GM12878 (cell line): ENCODE measurements at regions not wholly inside any gene's neighbourhood (a gene's known extent, or its start where the extent isn't known, plus 50 kb on each side); places are given as distances from the start of the nearest gene placed in this dataset.

Experiments
- ATAC-seq: fragments of 200-7000 bp; cut with Tn5 transposase; 3 replicates; pipeline ENCODE4 v1.9.1; 2020; ENCODE audit warnings: mild to moderate bottlenecking, moderate library complexity
- BruUV-seq: library from RNA; stranded (reverse); fragments of 400-500 nt; replicated peaks from 2 replicates; lab custom pipeline; 2021; lab: Mats Ljungman, UMichigan
- CTCF ChIA-PET: fragments of 300-600 bp; sonication (Branson Sonifier 250); formaldehyde crosslinking; extraction: SDS; loops from one replicate; lab custom pipeline; 2021; ENCODE audit warnings: inconsistent platforms; lab: Yijun Ruan, JAX
- POLR2A ChIA-PET: fragments of 350-600 bp; formaldehyde crosslinking; extraction: SDS; loops from one replicate; lab custom pipeline; 2021; ENCODE audit warnings: inconsistent platforms; lab: Charles Lee
- RAD21 ChIA-PET: fragments of 300-600 bp; sonication (Branson Sonifier 250); formaldehyde crosslinking; loops from one replicate; lab custom pipeline; 2023; ENCODE audit warnings: antibody characterized with exemption; ENCODE audit not compliant: unreplicated experiment; lab: Charles Lee
- SMC1A ChIA-PET: fragments of 300-600 bp; sonication (Branson Sonifier 250); formaldehyde crosslinking; loops from one replicate; lab custom pipeline; 2023; ENCODE audit not compliant: unreplicated experiment, uncharacterized antibody; lab: Charles Lee
- DNase-seq: peaks from one replicate; pipeline ENCODE4 v3.0.0-alpha.2; 2011; ENCODE audit warnings: low read depth, low spot score
- FAIRE-seq: peaks from 3 replicates; lab custom pipeline; 2011; peaks lifted over from hg19 to GRCh38; lab: Jason Lieb, UNC
- H2AFZ ChIP-seq: 2 replicates; pipeline ENCODE4 v1.6.0; 2011; ENCODE audit warnings: low read depth, low read length, control low read depth; ENCODE audit not compliant: control insufficient read depth
- H3K27ac ChIP-seq: 2 replicates; pipeline ENCODE4 v1.5.1; 2011; ENCODE audit warnings: control low read depth; ENCODE audit not compliant: control insufficient read depth, insufficient read depth
- H3K27me3 ChIP-seq, 2 experiments: replicated peaks in 1 of 2; 2 replicates each; pipeline versions ENCODE4 v1.6.0 to v1.6.1; 2011; ENCODE audit warnings: low read length in 1 of 2; ENCODE audit not compliant: control insufficient read depth in 2 of 2, insufficient read depth in 2 of 2
- H3K36me3 ChIP-seq, 2 experiments: 2 replicates each; pipeline ENCODE4 v1.5.1; 2011; ENCODE audit warnings: low read length in 1 of 2; ENCODE audit not compliant: control insufficient read depth in 2 of 2, insufficient read depth in 2 of 2
- H3K4me1 ChIP-seq: 2 replicates; pipeline ENCODE4 v1.6.1; 2011; ENCODE audit warnings: mild to moderate bottlenecking, low read length, moderate library complexity, mixed read lengths; ENCODE audit not compliant: control insufficient read depth, insufficient read depth
- H3K4me2 ChIP-seq: 2 replicates; pipeline ENCODE4 v1.6.0; 2011; ENCODE audit warnings: control low read depth; ENCODE audit not compliant: control insufficient read depth, insufficient read depth
- H3K4me3 ChIP-seq: fragments of 200-600 bp; sonication (generic); 2 replicates; pipeline ENCODE4 v1.5.1; 2016
- H3K79me2 ChIP-seq: 2 replicates; pipeline ENCODE4 v1.6.0; 2011; ENCODE audit warnings: low read length; ENCODE audit not compliant: control insufficient read depth, insufficient read depth
- H3K9ac ChIP-seq: 2 replicates; pipeline ENCODE4 v1.8.0; 2011; ENCODE audit warnings: low read length, control low read depth, mixed read lengths; ENCODE audit not compliant: control insufficient read depth, insufficient read depth
- H3K9me3 ChIP-seq: replicated peaks from 3 replicates; pipeline ENCODE4 v1.5.1; 2011; ENCODE audit warnings: mild to moderate bottlenecking, low read length; ENCODE audit not compliant: control insufficient read depth, insufficient read depth
- H4K20me1 ChIP-seq: 2 replicates; pipeline ENCODE4 v1.6.0; 2011; ENCODE audit not compliant: control insufficient read depth, insufficient read depth
- CEBPB ChIP-seq, 2 experiments: fragments of 150-350 bp in 1 of 2; IDR thresholded peaks; 2 replicates each; pipeline ENCODE4 v1.6.1; 2012 to 2014; ENCODE audit warnings: low read depth in 2 of 2, low read length in 2 of 2, borderline replicate concordance in 1 of 2, inconsistent platforms in 1 of 2
- ETV6 ChIP-seq, 2 experiments: fragments of 450-650 bp in 1 of 2; IDR thresholded peaks in 1 of 2; conservative IDR thresholded peaks in 1 of 2; 2 replicates each; pipeline ENCODE4 v1.6.1; 2014; ENCODE audit warnings: antibody characterized with exemption in 1 of 2, borderline replicate concordance in 1 of 2, low read depth in 1 of 2, mild to moderate bottlenecking in 1 of 2, moderate library complexity in 1 of 2
- IRF5 ChIP-seq: fragments of 450-650 bp; IDR thresholded peaks from 2 replicates; pipeline ENCODE4 v1.6.1; 2017; ENCODE audit warnings: borderline replicate concordance
- MEF2B ChIP-seq: fragments of 450-650 bp; IDR thresholded peaks from 2 replicates; pipeline ENCODE4 v1.6.1; 2018; ENCODE audit warnings: mild to moderate bottlenecking, moderate library complexity; ENCODE audit not compliant: partially characterized antibody, poor library complexity, severe bottlenecking
- MTA2 ChIP-seq: fragments of 450-650 bp; IDR thresholded peaks from 2 replicates; pipeline ENCODE4 v1.6.1; 2016; ENCODE audit warnings: low read depth, mild to moderate bottlenecking, moderate library complexity
- MXI1 ChIP-seq: fragments of 150-350 bp; IDR thresholded peaks from 2 replicates; pipeline ENCODE4 v1.6.1; 2011; ENCODE audit warnings: low read depth, mild to moderate bottlenecking, inconsistent platforms, low read length, improper control_type of control experiment
- NBN ChIP-seq: fragments of 450-650 bp; IDR thresholded peaks from 2 replicates; pipeline ENCODE4 v1.6.1; 2016
- NR2C2 ChIP-seq: IDR thresholded peaks from 2 replicates; pipeline ENCODE4 v1.6.1; 2011; ENCODE audit warnings: borderline replicate concordance, low read depth; ENCODE audit not compliant: control insufficient read depth, insufficient read length
- POLR2A ChIP-seq: IDR thresholded peaks from 2 replicates; pipeline ENCODE4 v1.6.1; 2011; ENCODE audit warnings: low read depth, mild to moderate bottlenecking, low read length
- RUNX3 ChIP-seq: IDR thresholded peaks from 2 replicates; pipeline ENCODE4 v1.6.1; 2012; ENCODE audit warnings: low read length, inconsistent platforms
- TCF3 ChIP-seq: IDR thresholded peaks from 2 replicates; pipeline ENCODE4 v1.6.1; 2012; ENCODE audit warnings: low read depth, mild to moderate bottlenecking, low read length, borderline replicate concordance; ENCODE audit not compliant: insufficient read depth
- ZNF622 ChIP-seq: fragments of 450-650 bp; IDR thresholded peaks from 2 replicates; pipeline ENCODE4 v1.6.1; 2017; ENCODE audit warnings: mild to moderate bottlenecking, inconsistent platforms
- ZNF687 ChIP-seq: fragments of 450-650 bp; IDR thresholded peaks from 2 replicates; pipeline ENCODE4 v1.6.1; 2017; ENCODE audit warnings: mild to moderate bottlenecking, moderate library complexity
- in situ Hi-C: fragments of 300-500 bp; cut with MboI; formaldehyde crosslinking; loops from 9 replicates; pipeline ENCODE4 v1.14.3; 2018; ENCODE audit warnings: mixed read lengths
- intact Hi-C: fragments of 100-400 bp; cut with micrococcal nuclease; formaldehyde crosslinking; loops from one replicate; pipeline ENCODE4 v1.14.2; 2022; ENCODE audit not compliant: unreplicated experiment
- TF ChIP-seq, protein P1 (sequence below): IDR thresholded peaks from 2 replicates; pipeline ENCODE4 v1.6.1; 2011; ENCODE audit warnings: borderline replicate concordance, low read depth, mild to moderate bottlenecking, moderate library complexity, mixed read lengths, low read length; ENCODE audit not compliant: insufficient read depth; ENCODE audit errors: extremely low read length

DNA sequence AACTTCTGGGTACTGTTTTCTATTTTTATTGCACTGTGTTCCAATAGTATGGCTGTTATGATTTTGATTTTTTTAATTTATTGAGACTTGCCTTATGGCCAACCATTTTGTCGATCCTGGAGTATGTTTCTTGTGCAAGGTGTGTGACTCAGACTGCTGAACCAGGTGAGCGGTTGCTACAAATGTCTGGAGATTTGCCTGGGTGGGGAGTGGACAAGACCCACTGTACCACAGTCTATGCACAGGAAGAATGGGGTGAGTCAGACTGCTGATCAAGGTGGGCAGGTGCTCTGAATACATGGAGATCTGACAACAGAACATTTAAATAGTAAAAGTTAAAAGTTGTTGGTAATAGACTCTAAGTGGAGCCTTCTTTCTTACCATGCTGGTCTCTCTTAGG is 609.2 kb downstream of the CSNK1G3 start (continued):
- TF ChIP-seq TCF3 (no peak), MXI1 (no peak), CEBPB (IDR thresholded peaks at IDR 0.05; ENCODE audit: borderline replicate concordance in 1 of 2, low read depth in 2 of 2, low read length in 2 of 2) (no peak), ETV6 (conservative IDR thresholded peaks at IDR 0.05 in 1 of 2, IDR thresholded peaks at IDR 0.05 in 1 of 2; ENCODE audit: borderline replicate concordance in 1 of 2, low read depth in 1 of 2) (no peak), ZNF687 (no peak), NBN (no peak), NR2C2 (no peak), POLR2A (no peak), IRF5 (no peak)

DNA sequence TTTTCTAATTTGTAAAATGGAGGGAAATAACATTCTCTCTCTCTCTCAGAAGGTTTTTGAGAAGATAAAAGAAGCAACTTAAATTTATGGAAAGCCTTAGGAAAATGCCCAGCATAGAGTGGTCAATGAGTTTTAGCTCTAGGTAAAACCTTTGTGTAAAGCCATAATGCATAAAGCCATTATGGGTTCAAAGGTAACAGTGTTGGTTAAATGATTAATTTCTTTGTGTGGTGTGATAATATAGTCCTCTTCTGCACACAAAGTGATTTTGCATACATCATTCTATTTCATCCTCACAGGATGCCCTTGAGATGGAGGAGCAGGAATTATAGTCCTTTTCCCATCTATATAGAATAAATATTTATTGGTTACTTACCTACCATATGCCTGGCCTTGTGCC is 602.9 kb downstream of the CSNK1G3 start:
- DNase-seq (no peak), ATAC-seq (no peak), FAIRE-seq (no peak)
- no TSS peak for BruUV-seq
- Histone ChIP-seq H3K79me2 (no peaks in the 10 kb centered on the region), H3K9me3 (no peaks in the 10 kb centered on the region), H2AFZ (no peak overlapping the region), H3K27me3 (no peaks in the 10 kb centered on the region), H3K4me2 (no peak overlapping the region), H3K9ac (no peak overlapping the region), H3K36me3 (no peaks in the 10 kb centered on the region), H3K4me1 (no peaks in the 10 kb centered on the region), H4K20me1 (no peaks in the 10 kb centered on the region), H3K4me3 (no peak overlapping the region), H3K27ac (no peak overlapping the region)
- TF ChIP-seq RUNX3 (no peak), ZNF622 (no peak), MTA2 (no peak), MEF2B (no peak)
- TF ChIP-seq, protein P1, sequence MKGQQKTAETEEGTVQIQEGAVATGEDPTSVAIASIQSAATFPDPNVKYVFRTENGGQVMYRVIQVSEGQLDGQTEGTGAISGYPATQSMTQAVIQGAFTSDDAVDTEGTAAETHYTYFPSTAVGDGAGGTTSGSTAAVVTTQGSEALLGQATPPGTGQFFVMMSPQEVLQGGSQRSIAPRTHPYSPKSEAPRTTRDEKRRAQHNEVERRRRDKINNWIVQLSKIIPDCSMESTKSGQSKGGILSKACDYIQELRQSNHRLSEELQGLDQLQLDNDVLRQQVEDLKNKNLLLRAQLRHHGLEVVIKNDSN = no peak
- intact Hi-C loops = no loop called here
- in situ Hi-C loops = no loop called here
- ChIA-PET RAD21 (no interaction called here), CTCF (no interaction called here), SMC1A (no interaction called here), POLR2A (no interaction called here)
